ENCODE measurements at regions not wholly inside any gene's neighbourhood (a gene's known extent, or its start where the extent isn't known, plus 50 kb on each side); places are given as distances from the start of the nearest gene placed in this dataset.

- TF ChIP-seq POLR2A (IDR thresholded peaks at IDR 0.05; ENCODE audit: low read length) (no peak), GATA1 (IDR thresholded peaks at IDR 0.05; ENCODE audit: low read depth, low read length) (no peak)
Observed at GRCh38 chr10:6743291-6743849, 163.3 kb upstream of the PRKCQ start.

Measured in erythroblast (primary cell).